NCI-H69 (cell line): ENCODE measurements at regions not wholly inside any gene's neighbourhood (a gene's known extent, or its start where the extent isn't known, plus 50 kb on each side); places are given as distances from the start of the nearest gene placed in this dataset.
"Not testable (repeated sequence)": the region's sequence is repeated elsewhere in the genome, so short reads cannot be mapped to it uniquely, and the experiment has no call there.

ENCODE experiments used
- DNase-seq: peaks from one replicate; lab custom pipeline; 2025; lab: John Stamatoyannopoulos, UW

GRCh38 chr4:111268769-111269414 lies 646.0 kb upstream of the PITX2 start:
- DNase-seq, result no peak

DNA sequence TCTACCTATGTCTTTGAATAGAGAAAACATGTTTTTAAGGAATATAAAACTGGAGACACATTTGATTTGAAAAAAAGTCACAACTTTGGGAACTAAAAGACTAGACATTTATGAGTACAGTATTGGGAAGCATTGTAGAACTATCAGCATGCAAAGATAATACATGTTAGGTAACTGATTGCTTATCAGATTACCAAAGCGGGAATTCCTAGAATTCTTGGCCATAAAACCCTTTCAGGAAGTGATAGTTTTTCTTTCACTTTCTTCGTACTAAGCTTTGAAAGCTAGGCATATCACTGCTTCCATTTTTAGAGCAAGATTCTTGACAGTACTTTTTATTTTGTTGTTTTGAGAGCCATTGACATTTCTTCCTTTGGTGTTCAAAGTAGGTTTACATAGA lies 646.6 kb upstream of the PITX2 start:
- no peak for DNase-seq

DNA sequence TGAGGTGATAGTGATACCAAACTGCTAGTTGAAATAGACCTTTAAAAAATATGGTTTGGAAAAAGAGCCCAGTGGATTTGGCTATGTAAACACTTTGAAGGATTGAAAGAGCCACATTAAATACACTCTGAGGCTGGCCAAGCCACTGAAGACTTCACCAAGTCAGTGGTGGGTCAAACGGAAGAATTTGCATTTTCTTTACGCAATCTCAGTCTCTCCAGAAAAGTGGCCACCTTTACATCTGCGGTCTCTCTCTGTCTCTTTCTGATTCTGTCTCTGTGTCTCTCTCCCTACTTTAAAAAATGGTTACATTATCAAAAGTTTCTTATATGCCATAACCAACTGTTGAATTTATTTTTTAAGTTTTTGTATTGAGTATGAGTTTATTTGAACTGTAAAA lies 651.2 kb upstream of the PITX2 start:
- DNase-seq, result no peak

DNA sequence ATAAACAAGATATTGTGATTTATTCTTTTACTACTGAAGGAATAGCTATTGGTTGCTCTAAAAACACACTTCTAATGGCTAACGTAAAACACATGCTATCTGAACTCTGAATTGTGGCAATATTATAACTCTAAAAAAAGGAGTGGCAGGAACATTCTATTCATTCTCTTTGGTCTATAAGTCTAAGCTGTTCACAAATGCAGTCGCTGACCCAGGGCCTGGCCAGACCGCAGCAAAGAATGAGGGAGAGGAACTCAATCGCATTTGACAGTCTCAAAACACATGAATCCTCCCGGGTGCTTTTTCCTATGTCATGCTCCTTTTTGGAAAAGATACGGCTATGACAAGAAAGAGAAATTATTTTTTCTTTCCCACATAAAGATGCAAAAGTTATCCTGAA lies 651.6 kb upstream of the PITX2 start:
- DNase-seq, result no peak

- DNase-seq, result no peak
Measured at GRCh38 chr4:111281219-111281618, 658.3 kb upstream of the PITX2 start.

DNA sequence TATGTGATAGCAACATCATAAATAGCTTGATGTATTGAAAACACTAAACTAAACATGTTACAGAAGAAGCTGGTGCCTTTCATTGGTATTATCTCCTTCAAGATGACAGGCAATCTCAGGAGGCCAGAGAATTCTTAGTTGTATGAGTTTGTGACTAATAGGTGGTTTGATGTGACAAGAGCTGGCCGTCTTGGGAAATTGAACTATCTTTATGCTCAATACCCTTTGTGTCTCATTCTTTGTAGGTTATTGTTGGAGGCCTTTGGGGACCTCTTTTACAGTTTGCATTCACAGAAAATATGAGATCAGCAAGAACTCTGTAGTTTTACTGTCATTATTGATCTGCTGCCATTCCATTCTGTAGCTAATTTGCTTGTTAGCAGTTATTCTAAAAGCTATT lies 659.2 kb upstream of the PITX2 start:
- DNase-seq, result no peak

GRCh38 chr4:111283066-111283677 lies 660.3 kb upstream of the PITX2 start:
- peak; percentile 55 for DNase-seq

GRCh38 chr4:111296466-111296865 lies 673.6 kb upstream of the PITX2 start:
- no peak for DNase-seq

- no peak for DNase-seq
Measured at GRCh38 chr4:111303806-111304205, 680.9 kb upstream of the PITX2 start.

GRCh38 chr4:111323496-111323895 lies 700.6 kb upstream of the PITX2 start:
- no peak for DNase-seq

GRCh38 chr4:111323916-111324315 lies 701.0 kb upstream of the PITX2 start:
- DNase-seq, result no peak

- no peak for DNase-seq
Measured at GRCh38 chr4:111326450-111326849, 703.6 kb upstream of the PITX2 start.

DNA sequence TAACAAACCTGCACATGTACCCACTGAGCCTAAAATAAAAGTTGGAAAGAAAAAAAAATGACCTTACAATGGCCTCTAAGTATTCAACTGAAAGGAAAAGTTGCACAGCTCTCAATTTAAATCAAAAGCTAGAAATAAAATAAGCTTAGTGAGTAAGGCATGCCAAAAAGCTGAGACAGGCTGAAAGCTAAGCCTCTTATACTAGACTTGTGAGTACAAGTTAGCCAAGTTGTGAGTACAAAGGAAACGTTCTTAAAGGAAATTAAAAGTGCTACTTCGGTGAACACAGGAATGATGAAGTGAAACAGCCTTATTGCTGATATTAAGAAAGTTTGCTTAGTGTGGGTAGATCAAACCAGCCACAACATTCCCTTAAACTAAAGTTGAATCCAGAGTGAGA lies 707.9 kb upstream of the PITX2 start:
- no peak for DNase-seq

DNA sequence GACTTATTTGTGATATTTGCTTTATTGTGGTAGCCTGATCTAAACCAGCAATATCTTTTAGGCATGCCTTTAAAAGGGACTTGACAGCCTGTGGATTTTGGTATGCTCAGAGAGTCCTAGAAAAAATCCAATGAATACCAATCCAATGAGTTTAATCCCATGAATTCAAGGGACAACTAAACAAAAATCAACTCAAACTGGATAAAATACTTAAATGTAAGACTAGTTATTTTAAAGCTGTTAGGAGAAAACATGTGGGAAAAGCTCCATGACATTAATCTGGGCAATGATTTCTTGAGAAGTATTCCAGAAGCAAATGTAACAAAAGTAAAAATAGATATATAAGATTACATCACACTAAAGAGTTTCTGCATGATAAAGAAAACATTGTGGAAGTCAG lies 711.5 kb upstream of the PITX2 start:
- DNase-seq, result no peak

- DNase-seq, result peak; percentile 69
Measured at GRCh38 chr4:111337186-111337876, 714.5 kb upstream of the PITX2 start.

DNA sequence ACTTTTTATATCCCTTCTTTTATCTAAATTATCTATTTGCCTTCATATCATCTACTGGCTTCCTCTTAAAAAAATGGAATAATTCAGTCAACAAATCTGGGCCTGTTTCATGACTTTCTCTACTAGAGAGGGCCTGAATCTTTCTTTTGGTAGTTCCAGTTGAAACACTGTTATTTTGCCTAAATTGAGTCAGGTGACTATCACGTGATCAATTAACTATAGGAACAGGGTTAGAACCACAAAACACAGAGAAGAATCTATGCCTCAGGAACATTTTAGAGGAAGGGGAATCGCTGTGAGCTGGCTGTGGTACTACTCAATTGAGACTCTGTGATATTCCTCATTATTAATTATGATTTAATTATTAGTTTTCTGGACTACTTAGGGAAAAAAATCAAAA lies 736.7 kb upstream of the PITX2 start:
- DNase-seq, result no peak

- no peak for DNase-seq
Measured at GRCh38 chr4:111360906-111361305, 738.0 kb upstream of the PITX2 start.

DNA sequence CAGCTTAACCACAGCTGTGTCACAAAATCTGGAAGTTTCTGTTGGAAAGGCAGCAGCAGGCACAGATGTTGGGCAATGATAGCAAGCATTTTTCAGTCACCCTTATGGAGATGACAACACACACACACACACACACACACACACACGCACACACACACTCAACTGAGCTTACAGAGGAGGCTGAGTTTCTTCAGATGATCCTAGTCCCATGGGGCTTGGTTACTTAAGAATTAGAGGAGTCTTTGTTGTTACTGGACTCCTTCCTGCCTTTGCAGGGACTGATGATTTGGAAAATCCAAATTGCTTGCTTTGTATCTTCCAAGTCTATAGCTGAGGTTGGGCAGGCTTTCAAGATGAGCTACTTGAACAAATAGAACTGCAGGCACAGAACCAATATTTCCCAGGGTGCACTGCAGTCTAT lies 740.1 kb upstream of the PITX2 start:
- peak; percentile 54 for DNase-seq

- DNase-seq, result not testable (repeated sequence)
Measured at GRCh38 chr4:111377880-111378279, 755.0 kb upstream of the PITX2 start.

GRCh38 chr4:111388561-111388960 lies 756.7 kb upstream of the FAM241A start:
- DNase-seq, result no peak

DNA sequence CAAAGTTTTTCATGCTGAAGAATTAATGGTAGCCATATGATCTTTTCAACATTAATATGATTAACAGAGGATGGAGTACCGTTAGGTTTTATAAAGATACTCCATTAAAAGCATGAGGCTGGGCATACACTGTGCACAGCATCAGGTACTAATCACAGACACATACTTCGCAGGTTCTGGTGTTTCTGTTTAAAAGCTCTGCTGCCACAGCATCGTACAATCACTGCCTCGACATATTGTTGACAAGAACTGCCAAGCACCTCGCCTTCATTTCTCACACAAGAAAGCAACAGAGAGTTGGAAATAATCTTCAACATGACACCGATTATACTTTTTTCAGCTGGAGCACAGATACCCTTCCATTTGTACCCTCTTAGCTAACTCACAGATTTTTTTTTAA lies 753.4 kb upstream of the FAM241A start:
- DNase-seq, result no peak

DNA sequence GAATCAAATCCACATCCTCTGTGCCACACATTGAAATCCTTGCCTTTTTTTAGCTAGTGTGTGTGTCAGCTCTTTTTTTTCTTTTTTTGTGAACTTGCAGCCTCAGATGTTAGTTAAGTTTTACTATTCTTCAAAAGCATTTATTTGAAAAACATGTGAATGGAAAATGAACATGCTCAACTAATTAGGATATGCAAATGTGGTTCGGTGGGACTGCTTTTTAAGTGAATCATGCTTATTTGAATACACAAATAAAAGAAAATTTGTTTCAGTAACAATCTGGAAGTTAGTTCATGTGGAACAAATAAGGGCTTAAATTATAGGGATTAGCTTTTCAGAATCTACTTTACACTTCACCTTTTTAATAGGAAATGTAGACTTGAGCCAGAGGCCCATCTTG lies 751.5 kb upstream of the FAM241A start:
- no peak for DNase-seq

DNA sequence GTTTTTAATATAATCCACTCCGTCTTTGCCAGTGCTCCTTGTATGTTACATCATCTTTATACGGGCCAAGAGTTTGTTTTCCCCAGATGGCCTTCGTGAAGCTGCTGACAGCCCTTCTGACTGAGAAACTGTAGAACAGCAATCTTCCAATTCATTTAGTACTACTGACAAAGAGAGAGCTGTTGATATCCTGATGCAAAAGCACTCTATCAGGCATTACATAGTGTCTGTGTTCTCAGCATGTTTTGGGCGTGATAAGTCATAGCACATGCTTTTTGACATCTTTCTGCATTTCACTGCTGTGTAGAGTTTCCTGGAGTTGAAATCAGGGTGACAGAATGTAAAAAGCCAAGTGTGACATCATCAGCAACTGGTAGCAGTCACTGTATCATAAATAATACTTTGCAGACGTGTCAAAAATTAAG lies 746.3 kb upstream of the FAM241A start:
- DNase-seq, result peak; percentile 73
